ENCODE measurements at regions not wholly inside any gene's neighbourhood (a gene's known extent, or its start where the extent isn't known, plus 50 kb on each side); places are given as distances from the start of the nearest gene placed in this dataset.

- no peak for DNase-seq (ENCODE audit: low read depth)
These were observed 149.0 kb upstream of the FST start for GRCh38 chr5:53331463-53331862.

GRCh38 chr5:53333160-53333559 lies 147.3 kb upstream of the FST start:
- DNase-seq (ENCODE audit: low read depth): no peak

- no peak for DNase-seq (ENCODE audit: low read depth)
These were observed 145.9 kb upstream of the FST start for GRCh38 chr5:53334431-53334941.

- DNase-seq (ENCODE audit: low read depth): no peak
These were observed 145.3 kb upstream of the FST start for GRCh38 chr5:53335115-53335514.

- DNase-seq (ENCODE audit: low read depth): no peak
These were observed 142.6 kb upstream of the FST start for GRCh38 chr5:53337827-53338226.

- DNase-seq (ENCODE audit: low read depth): no peak
These were observed 141.5 kb upstream of the FST start for GRCh38 chr5:53338971-53339370.

- no peak for DNase-seq (ENCODE audit: low read depth)
These were observed 140.4 kb upstream of the FST start for GRCh38 chr5:53339962-53340540.

GRCh38 chr5:53340956-53341750 lies 139.3 kb upstream of the FST start:
- no peak for DNase-seq (ENCODE audit: low read depth)

- no peak for DNase-seq (ENCODE audit: low read depth)
These were observed 138.2 kb upstream of the FST start for GRCh38 chr5:53342236-53342635.

GRCh38 chr5:53343187-53343586 lies 137.2 kb upstream of the FST start:
- DNase-seq (ENCODE audit: low read depth): no peak

GRCh38 chr5:53350368-53350767 lies 130.1 kb upstream of the FST start:
- DNase-seq (ENCODE audit: low read depth): no peak

- DNase-seq (ENCODE audit: low read depth): no peak
These were observed 129.2 kb upstream of the FST start for GRCh38 chr5:53350991-53351770.

- DNase-seq (ENCODE audit: low read depth): no peak
These were observed 125.1 kb upstream of the FST start for GRCh38 chr5:53355316-53355715.

GRCh38 chr5:53355931-53356330 lies 124.5 kb upstream of the FST start:
- DNase-seq (ENCODE audit: low read depth): no peak

- no peak for DNase-seq (ENCODE audit: low read depth)
These were observed 123.0 kb upstream of the FST start for GRCh38 chr5:53357439-53357838.

- no peak for DNase-seq (ENCODE audit: low read depth)
These were observed 121.6 kb upstream of the FST start for GRCh38 chr5:53358794-53359193.

- no peak for DNase-seq (ENCODE audit: low read depth)
These were observed 120.4 kb upstream of the FST start for GRCh38 chr5:53359916-53360517.

GRCh38 chr5:53360811-53361210 lies 119.6 kb upstream of the FST start:
- DNase-seq (ENCODE audit: low read depth): no peak

GRCh38 chr5:53361708-53362107 lies 118.7 kb upstream of the FST start:
- no peak for DNase-seq (ENCODE audit: low read depth)

- DNase-seq (ENCODE audit: low read depth): no peak
These were observed 117.9 kb upstream of the FST start for GRCh38 chr5:53362521-53362941.

GRCh38 chr5:53364061-53364460 lies 116.4 kb upstream of the FST start:
- no peak for DNase-seq (ENCODE audit: low read depth)

- no peak for DNase-seq (ENCODE audit: low read depth)
These were observed 114.2 kb upstream of the FST start for GRCh38 chr5:53366245-53366644.
